H9 (cell line): ENCODE measurements at regions not wholly inside any gene's neighbourhood (a gene's known extent, or its start where the extent isn't known, plus 50 kb on each side); places are given as distances from the start of the nearest gene placed in this dataset.

Source experiments
- DNase-seq: peaks from one replicate; pipeline ENCODE4 v3.0.0-alpha.2; 2017
- H2AFZ ChIP-seq: one replicate; pipeline ENCODE4 v1.6.1; 2013; ENCODE audit warnings: mild to moderate bottlenecking, low read length, control low read depth, moderate library complexity
- H2AK5ac ChIP-seq: 2 replicates; pipeline ENCODE4 v1.6.1; 2013; ENCODE audit warnings: low read length, control low read depth, mixed read lengths; ENCODE audit not compliant: insufficient read length
- H2BK120ac ChIP-seq: one replicate; pipeline ENCODE4 v1.6.1; 2013; ENCODE audit warnings: low read depth, mild to moderate bottlenecking, low read length, control low read depth, inconsistent platforms; ENCODE audit not compliant: poor library complexity, severe bottlenecking
- H2BK12ac ChIP-seq: 2 replicates; pipeline ENCODE4 v1.6.1; 2013; ENCODE audit warnings: low read length, control low read depth, mixed read lengths, low read depth; ENCODE audit not compliant: insufficient read length
- H2BK15ac ChIP-seq: 2 replicates; pipeline ENCODE4 v1.6.1; 2013; ENCODE audit warnings: low read depth, low read length, control low read depth
- H2BK20ac ChIP-seq: one replicate; pipeline ENCODE4 v1.6.1; 2013; ENCODE audit warnings: low read depth, mild to moderate bottlenecking, low read length, control low read depth, inconsistent platforms; ENCODE audit not compliant: poor library complexity, severe bottlenecking
- H2BK5ac ChIP-seq: 2 replicates; pipeline ENCODE4 v1.6.1; 2013; ENCODE audit warnings: low read length, control low read depth, mixed read lengths; ENCODE audit not compliant: insufficient read length
- H3K14ac ChIP-seq: 2 replicates; pipeline ENCODE4 v1.6.1; 2013; ENCODE audit warnings: low read length, control low read depth; ENCODE audit not compliant: insufficient read depth
- H3K18ac ChIP-seq: 2 replicates; pipeline ENCODE4 v1.6.1; 2013; ENCODE audit warnings: low read depth, mild to moderate bottlenecking, mixed read lengths, low read length, control low read depth; ENCODE audit not compliant: insufficient read length
- H3K23ac ChIP-seq: 2 replicates; pipeline ENCODE4 v1.6.1; 2013; ENCODE audit warnings: low read length, control low read depth, mixed read lengths, low read depth; ENCODE audit not compliant: insufficient read length
- H3K23me2 ChIP-seq: 2 replicates; pipeline ENCODE4 v1.6.1; 2013; ENCODE audit warnings: low read depth, mild to moderate bottlenecking, mixed read lengths, low read length, control low read depth; ENCODE audit not compliant: insufficient read length, poor library complexity, severe bottlenecking
- H3K27ac ChIP-seq: 2 replicates; pipeline ENCODE4 v1.5.1; 2013; ENCODE audit warnings: low read length, control low read depth, mixed read lengths, low read depth; ENCODE audit not compliant: insufficient read length
- H3K27me3 ChIP-seq: 2 replicates; pipeline ENCODE4 v1.6.1; 2013; ENCODE audit warnings: low read length, control low read depth, inconsistent platforms; ENCODE audit not compliant: insufficient read depth
- H3K4ac ChIP-seq: 2 replicates; pipeline ENCODE4 v1.6.1; 2013; ENCODE audit warnings: low read depth, mild to moderate bottlenecking, control low read depth, inconsistent platforms, low read length, moderate library complexity
- H3K4me1 ChIP-seq: 2 replicates; pipeline ENCODE4 v1.6.1; 2013; ENCODE audit warnings: low read length, control low read depth, inconsistent platforms; ENCODE audit not compliant: insufficient read depth
- H3K4me2 ChIP-seq: 2 replicates; pipeline ENCODE4 v1.6.1; 2013; ENCODE audit warnings: low read length, control low read depth, mixed read lengths; ENCODE audit not compliant: insufficient read length, insufficient read depth
- H3K56ac ChIP-seq: 2 replicates; pipeline ENCODE4 v1.6.1; 2013; ENCODE audit warnings: low read depth, mild to moderate bottlenecking, mixed read lengths, low read length, control low read depth; ENCODE audit not compliant: insufficient read length
- H3K79me1 ChIP-seq: 2 replicates; pipeline ENCODE4 v1.6.1; 2013; ENCODE audit warnings: low read depth, mild to moderate bottlenecking, moderate library complexity, low read length, control low read depth, inconsistent platforms; ENCODE audit not compliant: insufficient read depth, poor library complexity, severe bottlenecking
- H3K79me2 ChIP-seq: 2 replicates; pipeline ENCODE4 v1.6.1; 2013; ENCODE audit warnings: low read length, control low read depth, inconsistent platforms; ENCODE audit not compliant: insufficient read depth
- H3K9ac ChIP-seq: 2 replicates; pipeline ENCODE4 v1.6.1; 2013; ENCODE audit warnings: low read length, control low read depth, mixed read lengths; ENCODE audit not compliant: insufficient read length; ENCODE audit errors: extremely low read depth
- H3K9me3 ChIP-seq: one replicate; pipeline ENCODE4 v1.6.1; 2013; ENCODE audit warnings: low read depth, low read length, inconsistent platforms; ENCODE audit not compliant: control insufficient read depth
- H3T11ph ChIP-seq: one replicate; pipeline ENCODE4 v1.6.1; 2013; ENCODE audit warnings: mild to moderate bottlenecking, low read length, control low read depth, inconsistent platforms
- H4K20me1 ChIP-seq: one replicate; pipeline ENCODE4 v1.6.1; 2013; ENCODE audit not compliant: control insufficient read depth, insufficient read length, insufficient read depth
- H4K5ac ChIP-seq: 2 replicates; pipeline ENCODE4 v1.6.1; 2013; ENCODE audit warnings: low read depth, mild to moderate bottlenecking, mixed read lengths, low read length, control low read depth; ENCODE audit not compliant: insufficient read length
- H4K8ac ChIP-seq: replicated peaks from 2 replicates; pipeline ENCODE4 v1.6.1; 2013; ENCODE audit warnings: low read length, control low read depth, mixed read lengths, low read depth; ENCODE audit not compliant: insufficient read length
- H4K91ac ChIP-seq: 2 replicates; pipeline ENCODE4 v1.6.1; 2013; ENCODE audit warnings: low read depth, mild to moderate bottlenecking, moderate library complexity, mixed read lengths, low read length, control low read depth; ENCODE audit not compliant: insufficient read length
- H3K27ac Mint-ChIP-seq, 3 experiments: 2 replicates in 2 of 3; 3 replicates in 1 of 3; pipeline ENCODE4 v1.8.0; 2020 to 2021; ENCODE audit warnings: mixed read lengths in 3 of 3, mild to moderate bottlenecking in 1 of 3, moderate library complexity in 1 of 3
- H3K27me3 Mint-ChIP-seq: 2 replicates; pipeline ENCODE4 v1.8.0; 2021; ENCODE audit warnings: low read depth, mild to moderate bottlenecking, moderate library complexity, mixed read lengths
- H3K36me3 Mint-ChIP-seq, 3 experiments: 2 replicates in 2 of 3; 3 replicates in 1 of 3; pipeline ENCODE4 v1.8.0; 2020 to 2021; ENCODE audit warnings: low read depth in 3 of 3, mixed read lengths in 3 of 3; ENCODE audit not compliant: insufficient read depth in 1 of 3
- H3K4me1 Mint-ChIP-seq, 2 experiments: 2 replicates each; pipeline ENCODE4 v1.8.0; 2020; ENCODE audit warnings: mixed read lengths in 2 of 2
- H3K4me3 Mint-ChIP-seq, 2 experiments: 2 replicates in 1 of 2; 3 replicates in 1 of 2; pipeline ENCODE4 v1.8.0; 2020 to 2021; ENCODE audit warnings: mild to moderate bottlenecking in 2 of 2, mixed read lengths in 2 of 2, moderate library complexity in 1 of 2
- H3K9me3 Mint-ChIP-seq, 2 experiments: 2 replicates in 1 of 2; 3 replicates in 1 of 2; pipeline ENCODE4 v1.8.0; 2020; ENCODE audit warnings: mild to moderate bottlenecking in 2 of 2, mixed read lengths in 2 of 2, moderate library complexity in 1 of 2
- WGBS: extraction: QIAGEN DNeasy Blood & Tissue Kit; methylation state at CpG from one replicate; pipeline ENCODE4 v1.1.7; 2013; ENCODE audit warnings: missing lambda C conversion rate, low lambda C conversion rate, mixed read lengths; ENCODE audit not compliant: insufficient read length; ENCODE audit errors: extremely low coverage; 5-methylcytosine and 5-hydroxymethylcytosine counted together
- TF ChIP-seq, protein P1 (sequence below): fragments of 200-600 bp; sonication (generic); conservative IDR thresholded peaks from 3 replicates; pipeline ENCODE4 v1.8.0; 2021; ENCODE audit warnings: antibody characterized with exemption, mild to moderate bottlenecking

DNA sequence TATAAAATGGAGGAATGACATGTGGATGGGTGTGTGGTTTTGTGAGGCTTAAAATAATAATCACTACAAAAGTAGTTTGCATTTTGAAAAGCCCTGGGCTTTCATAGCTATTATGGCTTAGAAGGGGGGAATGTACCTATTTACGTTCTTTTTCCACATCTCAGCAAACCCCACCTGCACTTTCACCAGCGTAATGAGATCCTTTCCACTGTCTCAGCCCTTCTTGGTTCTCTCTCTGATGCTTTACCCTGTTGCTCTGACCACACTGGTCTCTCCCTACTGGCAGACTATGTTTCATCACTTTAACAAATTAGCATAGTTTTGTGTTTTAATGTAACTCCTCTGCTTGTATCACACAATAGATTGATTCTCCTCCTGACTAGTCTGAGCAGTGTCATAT lies 234.6 kb downstream of the DMRT2 start:
- no peaks in the 10 kb centered on the region for H3K79me1 ChIP-seq
- H3K23me2 ChIP-seq: no peaks in the 10 kb centered on the region
- no peak overlapping the region for H3K4me2 ChIP-seq
- no peak overlapping the region for H3T11ph ChIP-seq
- Mint-ChIP-seq H3K27ac (no peak overlapping the region), H3K4me3 (no peak overlapping the region), H3K27me3 (peaks cover 13% of the 10 kb centered on the region), H3K4me1 (no peaks in the 10 kb centered on the region), H3K9me3 (peaks cover 2 to 38% of the 10 kb centered on the region in 2 experiments; a peak in 3 of 5 replicates), H3K36me3 (peaks cover 0 to 7% (median 0%) of the 10 kb centered on the region in 3 experiments; a peak in 2 of 7 replicates)
- H4K91ac ChIP-seq: no peak overlapping the region
- no peak for DNase-seq
- no peaks in the 10 kb centered on the region for H3K27me3 ChIP-seq
- H2BK12ac ChIP-seq: no peak overlapping the region
- no peak overlapping the region for H3K23ac ChIP-seq
- H2BK120ac ChIP-seq: no peak overlapping the region
- H2BK20ac ChIP-seq: no peak overlapping the region
- H2BK5ac ChIP-seq: no peak overlapping the region
- no peak overlapping the region for H3K18ac ChIP-seq
- H4K8ac ChIP-seq: no peak overlapping the region
- no peak overlapping the region for H3K4ac ChIP-seq
- WGBS: no CpG with 5 or more reads among the region's 2 CpGs
- TF ChIP-seq, protein P1, sequence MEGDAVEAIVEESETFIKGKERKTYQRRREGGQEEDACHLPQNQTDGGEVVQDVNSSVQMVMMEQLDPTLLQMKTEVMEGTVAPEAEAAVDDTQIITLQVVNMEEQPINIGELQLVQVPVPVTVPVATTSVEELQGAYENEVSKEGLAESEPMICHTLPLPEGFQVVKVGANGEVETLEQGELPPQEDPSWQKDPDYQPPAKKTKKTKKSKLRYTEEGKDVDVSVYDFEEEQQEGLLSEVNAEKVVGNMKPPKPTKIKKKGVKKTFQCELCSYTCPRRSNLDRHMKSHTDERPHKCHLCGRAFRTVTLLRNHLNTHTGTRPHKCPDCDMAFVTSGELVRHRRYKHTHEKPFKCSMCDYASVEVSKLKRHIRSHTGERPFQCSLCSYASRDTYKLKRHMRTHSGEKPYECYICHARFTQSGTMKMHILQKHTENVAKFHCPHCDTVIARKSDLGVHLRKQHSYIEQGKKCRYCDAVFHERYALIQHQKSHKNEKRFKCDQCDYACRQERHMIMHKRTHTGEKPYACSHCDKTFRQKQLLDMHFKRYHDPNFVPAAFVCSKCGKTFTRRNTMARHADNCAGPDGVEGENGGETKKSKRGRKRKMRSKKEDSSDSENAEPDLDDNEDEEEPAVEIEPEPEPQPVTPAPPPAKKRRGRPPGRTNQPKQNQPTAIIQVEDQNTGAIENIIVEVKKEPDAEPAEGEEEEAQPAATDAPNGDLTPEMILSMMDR: no peak
- no peaks in the 10 kb centered on the region for H4K20me1 ChIP-seq
- H2AFZ ChIP-seq: no peak overlapping the region
- no peak overlapping the region for H4K5ac ChIP-seq
- H3K9ac ChIP-seq: no peak overlapping the region
- H3K9me3 ChIP-seq: peaks cover 5% of the 10 kb centered on the region
- H3K79me2 ChIP-seq: no peaks in the 10 kb centered on the region
- no peak overlapping the region for H2AK5ac ChIP-seq
- H3K4me1 ChIP-seq: no peaks in the 10 kb centered on the region
- H3K27ac ChIP-seq: no peak overlapping the region
- H2BK15ac ChIP-seq: no peak overlapping the region
- H3K14ac ChIP-seq: no peak overlapping the region
- H3K56ac ChIP-seq: no peak overlapping the region
